Smooth muscle cell of the brain vasculature (primary cell): ENCODE measurements at regions not wholly inside any gene's neighbourhood (a gene's known extent, or its start where the extent isn't known, plus 50 kb on each side); places are given as distances from the start of the nearest gene placed in this dataset.
"Not testable (repeated sequence)": the region's sequence is repeated elsewhere in the genome, so short reads cannot be mapped to it uniquely, and the experiment has no call there.

Experiments
- DNase-seq: peaks from one replicate; pipeline ENCODE4 v3.0.0-alpha.2; 2012; ENCODE audit warnings: low read depth, low spot score

DNA sequence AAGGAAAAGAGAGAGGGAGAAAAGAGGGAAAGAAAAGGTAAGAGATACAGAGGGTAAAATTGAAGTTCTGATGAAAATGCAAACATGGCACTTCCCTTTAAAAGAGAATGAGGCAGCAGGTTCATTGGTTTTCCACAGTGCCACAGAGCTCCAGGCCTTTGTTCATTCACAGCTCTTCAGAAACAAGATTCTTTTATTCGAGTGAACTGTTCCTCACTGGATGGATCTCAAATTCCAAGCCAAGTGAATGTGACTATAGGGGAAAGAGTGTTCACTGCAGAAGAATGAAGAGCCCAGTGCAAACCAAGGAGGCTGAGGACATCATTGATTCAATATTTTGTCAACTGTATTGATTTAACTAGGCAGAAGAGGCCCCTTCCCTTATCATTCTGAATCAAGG, 280.3 kb upstream of the PROK2 start:
- DNase-seq: no peak

DNA sequence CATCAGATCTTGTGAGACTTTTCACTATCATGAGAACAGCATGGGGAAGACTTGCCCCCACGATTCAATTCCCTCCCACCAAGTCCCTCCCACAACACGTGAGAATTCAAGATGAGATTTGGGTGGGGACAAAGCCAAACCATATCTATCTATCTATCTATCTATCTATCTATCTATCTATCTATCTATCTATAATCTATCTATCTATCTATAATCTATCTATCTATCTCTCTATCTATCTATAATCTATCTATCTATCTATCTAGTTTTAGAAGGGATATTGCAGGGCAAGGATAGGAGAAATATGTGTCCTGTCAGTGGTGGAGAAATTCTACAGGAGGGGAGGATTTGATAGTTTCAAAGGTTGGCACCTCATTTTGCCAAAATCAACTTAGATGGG, 279.8 kb upstream of the PROK2 start:
- DNase-seq: not testable (repeated sequence)

DNA sequence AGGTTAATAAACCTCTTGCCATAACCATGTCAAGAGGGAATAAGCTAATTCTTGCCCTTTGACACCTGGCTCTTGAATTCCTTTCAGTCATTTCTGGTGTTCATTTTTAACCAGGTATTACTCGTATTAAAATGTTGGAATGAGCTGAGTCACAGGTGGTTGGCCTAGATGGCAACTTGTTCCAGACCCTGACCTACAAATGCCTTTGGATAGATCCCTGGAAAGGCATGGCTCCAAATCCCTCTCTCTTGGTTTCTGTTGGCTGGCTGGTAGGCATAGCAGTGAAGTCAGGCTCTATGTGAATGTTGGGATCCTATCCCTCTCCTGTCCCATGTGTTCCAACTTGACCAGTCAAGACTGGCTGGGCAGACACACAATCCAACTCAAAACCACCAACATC, 277.1 kb upstream of the PROK2 start:
- no peak for DNase-seq

DNA sequence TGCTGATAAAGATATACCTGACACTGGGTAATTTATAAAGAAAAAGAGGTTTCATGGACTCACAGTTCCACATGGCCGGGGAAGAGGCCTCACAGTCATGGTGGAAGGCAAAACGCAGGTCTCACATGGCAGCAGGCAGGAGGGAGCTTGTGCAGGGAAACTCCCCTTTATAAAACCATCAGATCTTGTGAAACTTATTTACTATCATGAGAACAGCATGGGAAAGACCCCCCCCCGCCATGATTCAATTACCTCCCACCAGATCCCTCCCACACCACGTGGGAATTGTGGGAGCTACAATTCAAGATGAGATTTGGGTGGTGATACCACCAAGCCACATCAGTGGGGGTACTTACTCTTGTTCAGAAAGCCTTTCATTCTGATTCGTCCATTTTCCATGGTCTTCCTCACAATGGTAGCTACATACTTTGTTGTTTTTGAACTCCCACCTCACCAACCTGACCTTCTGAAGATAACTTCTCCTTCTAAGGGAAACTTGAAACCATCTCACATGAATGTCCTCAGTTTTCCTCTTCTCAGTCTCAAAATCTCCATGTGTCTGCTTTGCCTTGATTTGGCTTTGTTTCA, 275.6 kb upstream of the PROK2 start:
- DNase-seq: no peak

DNA sequence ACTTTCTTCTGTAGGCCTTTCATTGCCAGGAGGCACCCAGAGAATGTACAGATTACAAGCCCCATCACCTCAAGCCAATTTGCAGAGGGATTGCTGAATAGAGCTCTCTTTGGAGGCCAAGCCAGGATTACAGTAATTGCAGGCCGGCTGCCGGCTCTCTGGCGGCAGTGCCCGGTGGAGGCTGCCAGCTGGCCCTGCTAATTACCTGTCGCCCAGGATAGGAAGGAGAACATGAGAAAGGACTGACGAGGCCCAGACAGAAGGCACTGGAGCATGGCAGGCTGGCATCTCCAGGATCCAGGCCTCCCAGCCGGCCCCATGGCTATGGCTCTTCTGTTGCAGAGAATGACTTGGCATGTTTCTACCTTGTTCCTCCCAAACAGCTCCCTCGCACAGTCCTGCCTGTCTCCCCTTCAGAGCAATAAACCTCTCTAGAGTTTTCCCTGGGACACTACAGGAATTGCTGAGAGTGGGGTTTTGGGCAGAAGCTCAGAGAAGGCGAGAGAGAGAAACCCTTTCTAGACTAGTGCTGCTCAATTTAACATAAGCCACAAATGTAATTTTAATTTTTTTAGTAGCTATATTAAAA, 273.6 kb upstream of the PROK2 start:
- no peak for DNase-seq

DNA sequence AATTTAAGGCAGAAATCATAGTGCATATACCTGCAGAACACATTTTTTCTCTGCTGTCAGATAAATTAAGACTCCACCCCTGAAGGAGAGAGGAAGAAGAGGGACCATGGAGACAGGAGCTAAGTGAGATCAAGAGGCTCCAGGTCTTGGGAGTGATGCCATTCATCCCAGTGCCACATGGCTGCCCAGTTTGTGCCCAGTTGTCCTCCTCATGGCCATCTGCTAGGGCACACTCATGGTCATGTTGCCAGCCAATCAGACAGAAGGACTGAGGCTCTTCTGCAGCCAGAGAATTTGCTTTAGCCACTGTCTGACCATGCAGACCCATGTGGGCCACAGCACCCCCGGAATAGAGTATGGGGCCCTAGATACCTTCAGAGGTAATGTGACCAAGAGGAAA, 270.5 kb upstream of the PROK2 start:
- no peak for DNase-seq

DNA sequence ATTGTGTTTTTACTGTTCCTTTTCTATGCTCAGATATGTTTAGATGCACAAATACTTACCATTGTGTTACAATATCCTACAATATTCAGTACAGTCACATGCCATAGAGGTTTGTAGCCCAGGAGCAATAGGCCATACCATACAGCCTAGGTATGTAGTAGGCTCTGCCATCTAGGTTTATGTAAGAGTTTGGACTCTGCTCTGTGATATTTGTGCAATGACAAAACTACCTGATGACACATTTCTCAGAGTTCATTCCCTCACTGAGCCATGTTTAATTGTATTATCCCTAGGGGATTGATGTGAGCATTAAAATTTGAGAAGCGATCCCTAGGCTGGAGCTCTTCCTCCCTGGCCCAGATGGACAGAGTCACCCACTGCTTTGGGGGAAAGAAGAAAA, 270.0 kb upstream of the PROK2 start:
- DNase-seq: no peak

DNA sequence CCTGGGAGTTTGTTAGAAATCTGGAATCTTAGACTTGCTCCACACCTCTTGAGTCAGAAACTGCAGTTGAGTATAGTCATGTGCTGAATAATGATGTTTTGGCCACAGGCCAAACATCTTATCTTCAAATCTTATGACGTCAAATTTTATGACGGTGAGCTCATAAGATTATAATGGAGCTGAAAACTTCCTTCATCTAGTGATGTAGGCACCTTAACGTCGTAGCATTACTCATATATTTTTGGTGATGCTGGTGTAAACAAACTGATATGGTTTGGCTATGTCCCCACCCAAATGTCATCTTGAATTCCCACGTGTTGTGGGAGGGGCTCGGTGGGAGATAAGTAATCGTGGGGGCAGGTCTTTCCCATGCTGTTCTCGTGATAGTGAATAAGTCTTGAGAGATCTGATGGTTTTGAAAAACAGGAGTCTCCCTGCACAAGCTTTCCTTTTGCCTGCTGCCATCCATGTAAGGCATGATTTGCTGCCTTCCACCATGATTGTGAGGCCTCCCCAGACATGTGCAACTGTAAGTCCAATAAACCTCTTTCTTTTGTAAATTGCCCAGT, 268.0 kb upstream of the PROK2 start:
- DNase-seq: no peak

DNA sequence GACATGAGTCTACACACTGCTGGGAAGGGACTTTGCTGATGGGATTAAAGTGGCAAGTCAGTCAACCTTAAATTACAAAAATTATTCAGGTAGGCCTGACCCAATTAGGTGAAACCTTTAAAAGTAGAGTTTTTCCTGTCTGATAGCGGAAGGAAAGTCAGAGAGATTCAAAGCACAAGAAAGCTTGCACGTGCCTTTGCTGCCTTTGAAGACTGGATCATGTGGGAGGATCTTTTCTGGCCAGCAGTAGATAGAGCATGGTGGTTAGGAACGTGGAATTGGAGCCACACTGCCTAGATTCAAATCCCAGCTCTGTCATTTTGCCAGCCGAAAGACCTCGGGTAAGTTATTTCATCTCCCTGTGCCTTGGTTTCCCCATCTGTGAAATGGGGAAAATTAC, 265.8 kb upstream of the PROK2 start:
- DNase-seq: no peak

DNA sequence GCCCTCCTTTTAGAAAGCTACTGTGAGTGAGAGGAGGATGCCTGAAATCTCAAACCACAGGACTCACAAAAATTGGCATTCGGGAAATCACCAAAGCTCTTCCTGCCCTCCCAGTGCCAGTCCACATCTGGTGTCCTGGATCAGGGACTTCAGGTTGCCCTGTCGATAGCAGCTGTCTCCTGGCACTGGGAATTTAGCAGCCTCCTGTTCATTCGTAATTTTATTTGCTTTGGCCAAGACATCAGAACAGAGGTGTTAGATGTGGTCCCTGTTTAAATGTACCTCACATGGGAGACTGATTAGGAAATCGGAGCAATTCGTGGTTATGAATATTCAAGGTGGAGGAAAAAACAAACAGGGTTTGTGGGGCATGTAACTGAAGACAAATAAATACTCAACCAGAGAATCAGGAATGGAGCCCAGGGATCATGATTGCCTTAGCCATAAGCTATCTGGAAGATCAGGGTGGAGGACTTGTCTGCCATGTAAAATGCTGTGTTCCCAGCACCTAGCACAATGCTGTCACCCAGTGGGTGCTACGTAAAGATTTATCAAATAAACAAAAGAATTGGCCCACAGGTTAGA, 265.2 kb upstream of the PROK2 start:
- DNase-seq: no peak

DNA sequence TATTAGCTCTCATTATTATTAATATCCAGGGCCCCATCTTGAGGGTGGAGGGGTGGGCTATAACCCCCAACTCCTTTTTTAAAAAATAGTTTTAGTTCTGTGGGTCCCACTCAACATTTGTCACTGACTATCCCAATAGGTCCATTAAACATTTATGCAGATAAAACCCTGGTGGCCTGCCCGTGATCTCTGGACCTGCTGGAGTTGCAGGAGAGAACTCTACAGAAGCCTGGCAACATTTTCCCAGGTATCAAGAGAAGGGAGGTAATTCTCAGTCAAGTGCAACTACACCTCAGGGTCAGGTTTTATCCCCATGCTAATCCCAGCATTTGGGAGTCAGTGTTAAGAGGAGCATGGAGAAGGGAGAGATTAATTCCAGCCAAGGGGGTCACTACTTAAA, 264.4 kb upstream of the PROK2 start:
- DNase-seq: no peak

DNA sequence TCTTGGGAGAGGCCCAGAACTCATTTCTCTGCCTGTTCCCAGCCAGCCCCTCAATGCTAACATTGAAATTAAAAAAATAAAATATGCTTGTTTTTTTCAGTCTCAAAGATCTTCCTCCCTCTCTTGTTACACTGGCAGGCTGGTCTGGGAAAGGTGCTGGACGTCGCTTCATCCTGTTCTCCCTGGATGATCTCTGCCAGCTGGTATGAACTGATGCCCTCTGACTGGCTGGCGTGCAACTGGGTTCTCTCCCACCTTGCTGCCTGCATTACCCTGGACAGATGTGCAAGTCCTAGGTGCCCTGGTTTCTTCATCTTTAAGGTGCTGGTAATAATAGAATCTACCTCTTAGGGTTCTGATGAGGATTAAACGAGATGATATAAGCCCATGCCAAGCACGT, 263.9 kb upstream of the PROK2 start:
- DNase-seq: no peak

DNA sequence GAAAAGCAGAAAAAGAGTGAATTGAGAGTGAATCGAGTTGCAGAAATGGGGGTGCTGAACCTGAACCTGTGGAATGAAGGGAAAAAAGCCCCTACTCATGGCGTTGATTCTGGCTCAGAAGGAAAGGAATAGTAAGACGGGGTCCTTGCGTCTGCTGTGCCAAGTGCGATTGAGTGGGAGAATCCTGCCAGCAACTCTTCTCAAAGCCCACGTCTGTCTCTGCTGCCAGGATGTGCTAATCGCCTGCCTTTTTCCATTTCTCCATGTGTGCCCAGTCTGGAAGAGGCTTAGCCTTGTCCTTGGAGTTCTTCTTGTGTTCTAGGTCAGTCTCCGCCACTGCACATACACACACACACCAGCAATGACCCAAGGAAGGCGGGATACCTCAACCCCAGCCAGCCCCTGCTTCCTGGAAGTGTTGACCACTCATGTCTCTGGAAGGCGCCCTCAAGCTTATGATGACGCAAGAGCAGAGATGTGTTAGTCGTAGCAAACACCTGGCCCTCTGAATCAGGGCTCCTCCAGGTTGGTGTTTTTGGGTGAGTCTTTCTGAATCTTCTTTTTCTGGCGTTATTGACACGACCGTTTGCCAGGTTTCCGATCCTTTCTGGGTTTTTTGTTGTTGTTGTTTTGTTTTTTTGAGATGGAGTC, 262.4 kb upstream of the PROK2 start:
- no peak for DNase-seq

DNA sequence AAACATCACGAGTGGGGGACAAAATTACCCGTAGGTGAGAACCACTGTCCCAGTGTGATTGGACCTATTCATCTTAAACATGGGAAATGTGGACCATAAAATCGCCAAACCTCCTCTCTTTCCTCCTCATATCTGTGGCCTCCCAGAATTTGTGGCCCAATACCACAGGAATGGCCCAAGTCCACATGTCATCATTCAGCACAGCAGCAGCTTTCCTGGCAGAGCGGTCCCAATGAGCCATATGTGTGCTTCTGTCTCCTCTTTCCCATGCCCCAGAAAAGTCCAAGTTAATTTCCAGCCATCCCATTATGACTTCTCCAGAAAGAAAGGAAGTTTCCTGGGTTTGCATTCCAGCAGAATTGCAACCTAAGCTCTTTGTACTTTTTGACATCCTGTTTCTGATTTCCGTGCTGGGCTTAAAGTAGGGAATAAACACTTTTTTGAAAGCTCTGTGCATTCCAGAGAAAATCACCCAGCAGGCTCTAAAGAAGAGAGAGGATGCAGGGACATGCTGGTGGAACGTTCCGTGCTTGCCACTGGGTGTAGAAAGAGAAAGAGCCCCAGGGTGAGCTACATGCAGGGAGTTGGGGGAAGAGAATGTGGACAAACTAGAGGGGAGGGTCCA, 259.4 kb upstream of the PROK2 start:
- no peak for DNase-seq

DNA sequence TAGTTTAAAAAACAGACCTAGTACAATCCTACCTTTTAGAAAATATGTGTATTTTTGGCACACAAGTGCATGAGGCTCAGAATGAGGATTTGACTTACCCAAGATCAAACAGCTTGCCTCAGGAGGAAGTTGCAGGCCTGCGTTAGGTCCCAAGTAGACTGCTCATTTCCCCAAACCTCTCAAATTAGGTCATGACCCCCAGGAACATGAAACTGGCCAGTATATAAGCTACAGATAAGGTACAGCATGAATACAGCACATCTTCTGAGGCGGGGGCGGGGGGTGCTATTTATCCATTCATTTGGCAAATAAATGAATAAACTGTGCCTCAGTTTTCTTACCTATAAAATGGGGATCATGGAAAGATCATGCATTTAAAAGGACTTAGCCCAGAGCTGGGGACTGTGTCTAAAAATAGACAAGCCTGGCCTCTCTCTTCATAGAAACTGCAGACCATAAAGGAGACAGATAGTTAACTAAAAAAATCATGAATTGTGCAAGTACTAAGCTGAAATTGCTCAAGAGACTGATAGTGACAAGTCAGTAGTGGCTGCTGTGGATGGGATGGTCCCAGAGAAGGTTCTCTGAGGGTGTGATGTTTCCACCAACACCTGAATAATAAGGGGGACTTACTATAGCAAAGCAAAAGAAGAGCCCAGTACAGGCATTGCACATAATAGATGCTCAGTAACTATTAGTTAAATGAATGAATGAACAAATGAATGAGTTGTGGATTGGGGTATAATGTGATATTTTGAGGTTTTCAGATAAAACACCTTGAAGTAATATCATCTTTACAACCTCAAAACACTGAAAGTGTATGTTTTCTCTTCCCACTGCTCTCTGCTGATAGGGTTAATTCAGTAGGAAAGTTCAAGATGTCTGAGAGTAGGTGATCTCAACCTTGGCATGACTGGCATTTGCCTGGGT, 258.5 kb upstream of the PROK2 start:
- no peak for DNase-seq

DNA sequence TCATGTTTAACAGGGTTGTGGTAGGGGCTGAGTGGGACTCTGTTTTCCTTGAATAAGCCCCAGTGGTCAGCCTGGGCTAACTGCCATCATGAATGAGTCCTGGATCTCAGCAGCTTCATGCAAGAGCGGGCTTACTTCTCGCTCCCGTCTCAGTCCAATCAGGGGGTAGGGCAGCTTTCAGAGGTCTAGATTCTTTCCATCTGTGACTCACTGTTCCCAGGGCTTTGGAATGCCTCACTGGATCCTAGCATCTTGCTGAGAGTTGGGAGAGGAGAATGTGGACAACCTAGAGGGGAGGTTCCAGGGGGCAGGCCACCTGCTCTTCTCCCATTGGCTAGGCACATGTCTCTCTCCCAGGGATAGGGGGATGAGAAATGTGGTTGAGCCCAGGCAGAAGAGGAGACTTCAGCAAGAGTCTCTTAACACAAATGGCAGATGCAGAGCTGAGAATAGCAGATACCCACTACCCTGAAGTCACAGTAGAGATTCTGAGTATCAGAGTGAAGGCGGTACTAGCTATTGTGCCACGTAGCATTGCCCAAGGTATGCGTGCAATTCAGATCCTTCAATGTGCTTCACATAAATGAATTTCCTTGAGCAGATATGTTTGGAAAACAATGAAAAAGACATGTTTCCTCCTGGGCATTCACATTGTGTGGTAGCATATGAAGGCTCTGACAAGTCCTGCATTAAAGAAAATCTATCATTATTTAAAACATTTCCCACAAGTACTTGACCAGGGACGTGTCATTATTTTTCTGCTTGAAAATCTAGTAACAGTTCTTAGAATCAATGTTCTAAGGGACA, 257.7 kb upstream of the PROK2 start:
- no peak for DNase-seq

DNA sequence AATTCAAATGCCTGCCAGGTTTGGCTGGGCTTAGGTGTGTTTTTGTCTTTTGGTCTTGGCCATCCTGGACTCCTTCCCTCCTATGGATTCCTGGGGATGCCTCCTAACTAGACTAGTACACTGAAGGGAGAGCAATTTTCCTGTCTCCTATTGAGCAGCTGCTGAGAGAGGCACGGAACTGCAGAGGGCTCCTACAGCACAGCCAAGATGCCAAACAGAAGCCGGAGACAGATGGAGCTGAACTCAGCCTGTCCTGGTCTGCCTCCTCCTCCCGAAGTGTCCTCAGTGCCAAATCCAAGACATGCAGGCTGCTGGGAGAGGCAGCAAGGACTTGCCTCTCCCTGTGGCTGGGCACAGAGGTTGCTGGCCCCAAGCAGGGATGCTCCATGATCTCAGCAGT, 256.6 kb upstream of the PROK2 start:
- DNase-seq: no peak

DNA sequence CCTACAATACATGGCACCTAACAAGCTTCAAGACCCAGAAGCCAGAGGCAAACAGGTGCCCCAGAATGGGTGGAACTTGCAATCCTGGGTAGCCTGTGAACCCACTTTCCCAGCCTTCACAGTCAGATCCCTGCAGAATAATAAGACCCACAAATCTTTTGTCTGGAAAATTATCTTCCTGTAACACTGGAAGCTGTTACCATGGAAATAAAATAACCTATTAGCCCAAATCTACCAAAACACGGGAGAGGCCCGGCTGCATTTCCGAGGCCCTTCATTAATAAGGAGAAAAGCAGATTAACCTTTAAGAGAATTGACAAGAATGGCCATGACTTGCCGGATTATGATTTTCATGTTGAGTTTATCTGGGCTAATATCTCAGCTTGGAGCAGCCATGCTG, 256.1 kb upstream of the PROK2 start:
- no peak for DNase-seq

DNA sequence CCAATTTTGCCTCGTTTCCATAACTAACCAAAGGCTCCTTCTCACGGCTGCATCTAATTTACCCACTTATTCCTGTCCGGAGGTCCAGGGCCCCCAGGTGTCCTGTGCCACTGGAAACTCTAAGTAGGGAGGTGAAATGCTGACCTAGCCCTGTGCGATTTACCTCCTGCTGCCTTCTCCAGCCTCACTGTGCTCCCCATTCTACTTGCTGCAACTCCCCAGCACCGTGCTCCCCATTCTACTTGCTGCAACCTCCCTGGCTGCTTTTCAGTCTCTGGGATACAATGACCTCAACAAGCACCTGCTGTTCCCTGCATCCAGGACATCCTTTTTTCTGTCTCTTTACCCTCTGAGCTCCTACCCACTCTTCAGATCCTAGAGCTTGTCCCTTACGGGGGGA, 254.7 kb upstream of the PROK2 start:
- no peak for DNase-seq

DNA sequence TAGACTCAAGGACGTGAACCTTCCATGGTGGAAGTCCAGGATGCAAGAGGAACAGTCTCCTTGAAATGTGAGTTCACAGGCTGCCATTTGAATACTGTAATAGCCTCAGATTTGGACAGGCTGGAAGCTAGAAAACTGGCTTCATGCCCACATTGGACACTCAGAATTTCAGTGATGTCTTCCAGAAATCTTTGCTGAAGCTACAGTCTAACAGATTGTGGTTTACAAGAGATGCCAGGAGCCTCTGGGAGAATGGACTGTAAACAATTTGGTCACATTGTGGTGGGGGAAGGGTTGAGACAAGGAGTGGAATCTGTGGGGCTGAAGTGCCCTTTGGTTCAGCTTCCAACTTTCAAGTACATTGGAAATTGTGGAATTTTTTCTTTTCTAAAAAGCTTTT, 252.0 kb upstream of the PROK2 start:
- DNase-seq: no peak

DNA sequence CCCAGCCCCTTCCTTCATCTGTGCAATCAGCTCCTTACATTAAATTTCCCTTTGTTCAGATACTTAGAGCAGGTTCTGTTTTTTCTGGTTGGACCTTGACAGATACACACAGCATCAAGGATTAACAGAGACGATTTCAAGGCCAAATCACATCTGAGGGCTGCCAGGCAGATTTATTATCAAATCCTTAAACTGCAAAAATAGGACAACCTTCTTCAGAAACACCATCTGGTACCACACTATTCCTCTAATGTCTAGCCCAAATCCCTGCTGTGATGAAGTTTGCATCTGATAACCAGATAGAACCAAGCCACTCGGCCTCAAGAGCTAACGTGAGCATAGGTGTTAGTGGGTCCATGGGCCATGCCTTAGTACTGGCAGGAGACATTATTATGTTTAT, 250.7 kb upstream of the PROK2 start:
- DNase-seq: no peak
